22Rv1 (cell line): ENCODE measurements at regions not wholly inside any gene's neighbourhood (a gene's known extent, or its start where the extent isn't known, plus 50 kb on each side); places are given as distances from the start of the nearest gene placed in this dataset.

Experiments
- H3K27ac ChIP-seq: fragments of 450-650 bp; 2 replicates; pipeline ENCODE4 v1.5.1; 2017
- ZFX ChIP-seq: fragments of 450-650 bp; IDR thresholded peaks from 2 replicates; pipeline ENCODE4 v1.6.1; 2017; ENCODE audit warnings: antibody characterized with exemption, borderline replicate concordance
- TF ChIP-seq, protein P1 (sequence below): fragments of 450-650 bp; IDR thresholded peaks from 2 replicates; pipeline ENCODE4 v1.5.1; 2017; ENCODE audit warnings: mild to moderate bottlenecking

DNA sequence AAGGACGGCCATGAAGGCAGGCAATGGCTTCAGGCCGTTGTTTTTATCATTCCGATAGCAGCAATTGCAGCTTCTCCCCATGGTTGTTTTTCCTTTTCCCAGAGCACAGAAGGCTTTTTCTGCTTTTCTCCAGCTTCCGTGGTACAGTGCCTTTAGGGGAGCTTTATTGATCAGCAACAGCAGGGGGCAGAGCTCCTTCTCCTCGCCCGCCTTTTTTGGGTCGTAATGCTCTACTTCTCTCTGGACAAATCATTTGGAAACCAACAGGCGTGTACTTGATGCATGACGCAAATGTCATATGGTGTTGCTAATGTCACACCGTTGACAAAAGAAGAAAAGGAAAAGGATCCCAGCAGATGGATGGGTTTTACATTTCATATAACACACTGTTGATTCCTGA, 79.7 kb upstream of the SNRK start:
- TF ChIP-seq ZFX = no peak
- TF ChIP-seq, protein P1, sequence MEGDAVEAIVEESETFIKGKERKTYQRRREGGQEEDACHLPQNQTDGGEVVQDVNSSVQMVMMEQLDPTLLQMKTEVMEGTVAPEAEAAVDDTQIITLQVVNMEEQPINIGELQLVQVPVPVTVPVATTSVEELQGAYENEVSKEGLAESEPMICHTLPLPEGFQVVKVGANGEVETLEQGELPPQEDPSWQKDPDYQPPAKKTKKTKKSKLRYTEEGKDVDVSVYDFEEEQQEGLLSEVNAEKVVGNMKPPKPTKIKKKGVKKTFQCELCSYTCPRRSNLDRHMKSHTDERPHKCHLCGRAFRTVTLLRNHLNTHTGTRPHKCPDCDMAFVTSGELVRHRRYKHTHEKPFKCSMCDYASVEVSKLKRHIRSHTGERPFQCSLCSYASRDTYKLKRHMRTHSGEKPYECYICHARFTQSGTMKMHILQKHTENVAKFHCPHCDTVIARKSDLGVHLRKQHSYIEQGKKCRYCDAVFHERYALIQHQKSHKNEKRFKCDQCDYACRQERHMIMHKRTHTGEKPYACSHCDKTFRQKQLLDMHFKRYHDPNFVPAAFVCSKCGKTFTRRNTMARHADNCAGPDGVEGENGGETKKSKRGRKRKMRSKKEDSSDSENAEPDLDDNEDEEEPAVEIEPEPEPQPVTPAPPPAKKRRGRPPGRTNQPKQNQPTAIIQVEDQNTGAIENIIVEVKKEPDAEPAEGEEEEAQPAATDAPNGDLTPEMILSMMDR = no peak
- H3K27ac ChIP-seq = no peak overlapping the region

DNA sequence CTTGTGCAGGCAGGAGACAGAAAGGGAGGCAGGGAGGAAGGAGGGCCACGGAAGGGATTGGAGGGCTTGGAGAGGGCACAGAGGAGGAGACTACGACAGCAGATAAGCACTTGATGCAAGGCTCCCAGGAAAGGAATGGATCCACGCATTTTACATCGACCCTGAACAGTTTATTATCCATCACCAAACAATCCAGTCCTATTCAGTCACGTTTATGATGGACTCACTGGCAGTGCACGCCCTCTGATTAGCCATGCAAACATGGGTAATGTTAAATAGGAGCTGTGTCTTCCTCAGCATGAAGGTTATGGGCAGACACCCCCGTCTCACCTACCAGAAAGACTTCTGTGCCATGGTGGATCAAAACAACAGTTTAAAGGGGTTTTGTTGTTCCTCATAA, 80.2 kb upstream of the SNRK start:
- TF ChIP-seq ZFX = no peak
- TF ChIP-seq, protein P1 = no peak
- H3K27ac ChIP-seq = no peak overlapping the region

DNA sequence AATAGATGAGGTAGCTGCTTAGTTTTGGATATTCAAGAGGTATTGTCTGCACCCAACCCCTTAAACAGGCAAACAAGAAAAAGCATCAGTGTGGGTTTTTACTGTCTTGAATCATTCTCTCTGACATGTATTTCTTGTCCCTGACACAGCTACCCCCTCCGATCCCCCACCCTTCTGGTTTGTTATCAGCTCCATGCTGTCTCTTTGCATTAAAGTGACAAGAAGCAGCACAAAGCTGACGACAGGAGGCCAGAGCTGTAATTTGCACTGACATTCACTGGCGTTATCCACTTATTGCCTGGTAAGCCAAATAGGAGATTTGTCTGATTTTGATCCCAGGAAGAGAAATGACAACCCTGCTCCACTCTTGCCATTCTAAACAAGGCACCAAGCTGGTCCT, 83.3 kb upstream of the SNRK start:
- H3K27ac ChIP-seq = no peak overlapping the region
- TF ChIP-seq, protein P1 = no peak
- no peak for TF ChIP-seq ZFX

DNA sequence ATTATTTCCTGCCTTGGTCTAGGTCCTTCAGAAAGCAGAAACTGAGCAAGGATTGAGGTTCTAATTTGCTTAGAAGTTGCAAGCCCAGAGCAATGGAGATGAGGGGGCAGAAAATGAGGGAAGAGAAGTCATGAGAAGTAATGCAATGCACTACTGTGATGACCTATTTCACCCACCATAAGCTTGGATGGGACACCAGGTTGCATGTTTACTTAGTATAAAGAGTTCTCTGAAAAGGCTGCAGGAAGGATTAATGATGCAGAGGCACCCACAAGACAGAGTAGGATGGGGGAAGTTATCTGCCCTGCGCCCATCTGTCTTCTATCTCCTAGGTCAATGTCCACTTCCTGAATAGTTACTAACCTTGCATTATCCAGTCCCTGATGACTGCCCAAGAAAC, 84.8 kb upstream of the SNRK start:
- H3K27ac ChIP-seq = no peak overlapping the region
- TF ChIP-seq, protein P1 = no peak
- no peak for TF ChIP-seq ZFX

DNA sequence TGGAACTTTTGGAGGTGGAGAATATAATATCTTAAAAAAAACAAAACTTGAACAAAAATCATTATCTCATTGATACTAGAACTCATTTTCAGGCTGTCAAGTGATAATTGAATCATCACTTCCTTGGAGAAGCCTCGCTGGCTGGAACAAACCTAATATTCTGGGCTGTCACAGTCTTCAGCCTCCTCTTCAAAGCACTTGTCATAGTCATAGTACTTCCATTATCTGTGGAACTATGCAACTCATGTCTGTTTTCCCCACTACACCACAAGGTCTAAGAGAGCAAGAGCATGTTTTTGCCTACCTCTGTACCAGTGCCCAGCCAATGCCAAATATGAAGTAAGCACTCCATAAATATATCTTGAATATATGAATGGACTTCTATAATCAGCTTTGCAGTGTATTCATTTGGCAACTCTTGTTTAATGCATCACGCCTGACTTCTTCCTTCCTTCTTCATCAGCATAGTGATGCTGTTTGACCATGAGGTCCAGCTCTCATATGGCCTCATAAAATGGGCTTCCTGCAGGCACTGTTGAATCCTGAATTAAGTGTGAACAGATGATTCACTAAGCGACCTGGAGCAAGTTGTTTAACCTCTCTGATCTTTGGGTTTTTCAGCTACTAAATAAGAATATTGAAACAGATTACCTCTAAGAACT, 86.6 kb upstream of the SNRK start:
- H3K27ac ChIP-seq = no peak overlapping the region
- TF ChIP-seq, protein P1 = no peak
- TF ChIP-seq ZFX = no peak

DNA sequence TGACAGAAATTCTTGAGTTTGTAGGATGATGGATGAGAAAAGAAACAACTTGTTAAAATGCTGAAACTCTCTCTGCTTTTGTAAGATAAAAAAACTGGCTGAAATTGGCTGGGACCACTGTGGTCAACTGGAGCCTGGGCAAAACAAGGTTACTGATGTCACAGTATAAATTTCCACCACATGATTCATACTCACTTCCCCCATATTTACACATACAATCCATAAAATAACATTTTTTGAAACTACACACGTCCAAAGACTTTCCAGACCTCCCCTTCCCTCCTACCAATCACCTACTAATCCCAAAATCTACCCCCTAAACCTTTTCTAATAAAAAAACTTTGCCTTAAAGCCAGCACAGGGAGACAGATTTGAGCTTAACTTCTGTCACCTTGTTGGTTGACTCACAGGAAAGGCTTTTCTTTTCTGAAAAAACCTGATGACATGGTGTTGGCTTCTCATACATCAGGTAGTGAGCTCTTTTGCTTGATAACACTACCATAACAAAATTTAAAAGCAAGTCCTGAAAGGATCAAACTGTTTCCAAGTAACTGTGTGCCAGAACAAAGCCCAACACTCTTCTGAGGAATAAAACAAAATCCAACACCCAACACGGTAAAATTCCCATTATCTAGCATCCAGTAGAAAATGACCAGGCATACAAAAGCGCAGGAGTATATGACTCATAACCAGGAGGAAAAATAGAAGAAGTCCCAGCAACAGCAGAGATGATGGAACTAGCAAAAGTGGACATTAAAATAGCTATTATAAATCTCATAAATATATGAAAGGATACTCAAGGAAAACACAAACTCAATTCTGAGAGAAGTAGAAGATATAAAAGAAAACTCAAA, 87.3 kb upstream of the SNRK start:
- H3K27ac ChIP-seq = no peak overlapping the region
- no peak for TF ChIP-seq ZFX
- TF ChIP-seq, protein P1 = no peak

DNA sequence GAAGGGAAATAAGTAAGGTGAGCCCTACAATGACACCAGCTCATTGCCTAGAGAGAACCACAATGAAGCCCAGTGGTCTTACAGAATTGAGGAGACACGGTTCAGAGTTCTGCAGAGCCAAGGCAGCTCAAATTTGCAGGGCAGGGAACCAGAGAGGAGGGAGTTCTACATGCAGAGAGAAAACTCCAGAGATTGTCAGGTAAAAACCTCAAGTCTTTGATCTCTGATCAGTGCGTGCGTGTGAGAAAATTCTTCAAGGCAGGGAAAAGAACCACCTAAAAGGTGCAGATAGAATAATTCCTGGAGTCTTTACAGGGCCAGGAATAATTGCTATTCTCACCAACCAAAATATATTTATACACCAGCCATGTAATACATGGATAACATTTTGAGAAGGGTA, 88.0 kb upstream of the SNRK start:
- no peak overlapping the region for H3K27ac ChIP-seq
- TF ChIP-seq, protein P1 = no peak
- no peak for TF ChIP-seq ZFX
